ENCODE measurements at regions not wholly inside any gene's neighbourhood (a gene's known extent, or its start where the extent isn't known, plus 50 kb on each side); places are given as distances from the start of the nearest gene placed in this dataset.

DNA sequence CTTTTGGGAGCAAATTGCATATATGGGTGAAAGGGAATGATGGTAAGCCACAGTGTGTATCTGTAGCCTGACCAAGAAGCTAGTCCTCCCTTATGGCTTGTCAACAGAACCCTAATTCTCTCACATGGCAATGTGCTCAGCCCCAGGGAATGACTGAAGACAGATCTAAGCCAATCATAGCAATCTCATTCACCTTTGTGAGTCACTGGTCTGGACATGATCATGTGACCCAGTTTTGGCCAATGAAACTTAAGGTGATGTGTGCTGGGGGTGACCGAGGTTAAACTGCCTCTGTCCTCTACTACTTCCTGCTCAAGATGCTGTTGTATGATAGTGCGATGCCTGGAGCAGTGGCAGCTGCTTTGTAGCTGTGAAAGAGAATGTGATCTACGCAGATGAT is 491.2 kb upstream of the HS6ST1 start:
- Histone ChIP-seq H3K9me3 (no peaks in the 10 kb centered on the region), H3K4me3 (no peak overlapping the region), H3K36me3 (replicated peaks in 1 of 2; ENCODE audit: insufficient read depth in 1 of 2, low read depth in 2 of 2) (no peaks in the 10 kb centered on the region), H3K4me1 (no peaks in the 10 kb centered on the region), H3K27ac (no peak overlapping the region), H3K27me3 (no peaks in the 10 kb centered on the region)
- WGBS, 2 donors: 49 to 58% methylated on average over 3 of the region's 3 CpGs
- intact Hi-C loops (cut with DNase I): no loop called here
- TF ChIP-seq POLR2A (IDR thresholded peaks at IDR 0.05): no peak
- TF ChIP-seq, protein P1, sequence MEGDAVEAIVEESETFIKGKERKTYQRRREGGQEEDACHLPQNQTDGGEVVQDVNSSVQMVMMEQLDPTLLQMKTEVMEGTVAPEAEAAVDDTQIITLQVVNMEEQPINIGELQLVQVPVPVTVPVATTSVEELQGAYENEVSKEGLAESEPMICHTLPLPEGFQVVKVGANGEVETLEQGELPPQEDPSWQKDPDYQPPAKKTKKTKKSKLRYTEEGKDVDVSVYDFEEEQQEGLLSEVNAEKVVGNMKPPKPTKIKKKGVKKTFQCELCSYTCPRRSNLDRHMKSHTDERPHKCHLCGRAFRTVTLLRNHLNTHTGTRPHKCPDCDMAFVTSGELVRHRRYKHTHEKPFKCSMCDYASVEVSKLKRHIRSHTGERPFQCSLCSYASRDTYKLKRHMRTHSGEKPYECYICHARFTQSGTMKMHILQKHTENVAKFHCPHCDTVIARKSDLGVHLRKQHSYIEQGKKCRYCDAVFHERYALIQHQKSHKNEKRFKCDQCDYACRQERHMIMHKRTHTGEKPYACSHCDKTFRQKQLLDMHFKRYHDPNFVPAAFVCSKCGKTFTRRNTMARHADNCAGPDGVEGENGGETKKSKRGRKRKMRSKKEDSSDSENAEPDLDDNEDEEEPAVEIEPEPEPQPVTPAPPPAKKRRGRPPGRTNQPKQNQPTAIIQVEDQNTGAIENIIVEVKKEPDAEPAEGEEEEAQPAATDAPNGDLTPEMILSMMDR (IDR thresholded peaks at IDR 0.05): no peak
- ATAC-seq (no peak), DNase-seq (no peak)

DNA sequence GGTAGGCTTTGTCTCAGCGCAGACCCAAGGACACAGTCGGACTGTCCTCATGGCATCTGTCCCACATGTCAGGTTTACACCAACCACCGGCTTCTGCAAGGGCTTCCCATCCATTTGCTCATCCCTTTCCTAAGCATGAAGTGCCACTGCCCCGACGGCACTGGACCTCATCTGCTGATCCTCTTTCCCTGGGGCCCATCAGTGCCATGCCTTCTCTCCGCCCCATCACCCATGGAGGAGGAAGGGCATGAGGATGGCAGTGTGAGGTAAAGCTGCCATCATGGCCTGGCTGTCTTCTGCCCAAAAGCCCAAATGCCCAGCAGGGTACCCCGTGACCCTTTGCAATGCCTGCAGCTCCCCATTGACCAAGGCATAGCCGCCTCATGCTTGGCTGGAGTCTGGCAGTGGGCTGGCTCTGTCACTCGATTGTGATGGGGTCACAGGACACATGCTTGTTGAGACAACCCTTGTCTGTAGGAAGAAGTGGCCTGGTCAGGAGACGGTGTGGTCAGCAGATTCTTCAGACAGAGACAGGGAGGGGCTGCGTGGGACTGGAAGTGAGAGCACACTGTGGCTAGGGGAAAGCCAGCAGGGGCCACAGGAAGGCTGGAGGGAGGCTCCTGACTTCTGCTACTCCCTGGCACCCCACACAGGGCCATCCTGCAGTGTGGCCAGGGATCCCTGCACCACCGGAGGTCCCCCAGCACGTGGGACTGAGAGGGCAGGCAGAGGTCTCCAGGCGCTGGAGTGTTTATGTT is 493.7 kb upstream of the HS6ST1 start:
- DNase-seq: no peak

DNA sequence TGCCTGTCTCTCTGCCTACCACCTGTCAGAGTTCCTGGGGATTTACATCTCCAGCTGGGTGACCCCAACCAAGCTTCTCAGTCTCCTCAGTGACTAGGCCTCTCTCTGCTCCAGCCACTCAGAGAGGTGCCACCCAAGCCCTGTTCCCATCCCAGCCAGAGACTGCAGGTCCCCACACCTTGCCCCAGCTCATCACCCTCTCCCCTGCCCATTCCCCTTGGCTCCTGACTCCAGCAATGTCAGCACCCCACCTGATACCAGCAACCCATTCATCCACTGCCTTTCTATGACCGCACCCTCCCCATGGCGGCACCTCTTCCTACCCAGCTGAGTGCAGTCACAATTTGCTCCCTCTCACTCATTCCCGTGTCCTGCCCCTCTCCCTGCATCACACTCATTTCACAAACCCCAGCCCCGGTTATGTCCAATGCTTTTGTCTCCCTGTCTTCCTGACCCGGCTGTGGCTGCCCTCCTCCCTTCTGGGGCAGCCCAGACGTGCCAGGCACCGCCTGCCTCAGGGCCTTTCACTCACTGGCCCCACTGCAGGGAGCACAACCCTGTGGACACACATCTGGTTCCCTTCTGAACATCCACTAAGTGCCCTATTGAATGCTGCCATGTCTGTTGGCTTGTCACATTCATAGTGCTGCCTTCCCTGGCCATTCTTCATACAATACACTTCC is 494.8 kb upstream of the HS6ST1 start:
- intact Hi-C loops (cut with DNase I): no loop called here
- TF ChIP-seq POLR2A (IDR thresholded peaks at IDR 0.05): no peak
- TF ChIP-seq, protein P1 (IDR thresholded peaks at IDR 0.05): no peak
- Histone ChIP-seq H3K4me3 (no peak overlapping the region), H3K27ac (no peak overlapping the region), H3K9me3 (no peaks in the 10 kb centered on the region), H3K4me1 (no peaks in the 10 kb centered on the region), H3K27me3 (no peaks in the 10 kb centered on the region), H3K36me3 (replicated peaks in 1 of 2; ENCODE audit: insufficient read depth in 1 of 2, low read depth in 2 of 2) (no peaks in the 10 kb centered on the region)
- no peak for ATAC-seq
- no peak for DNase-seq
- WGBS, 2 donors: 69 to 88% methylated on average over 7 of the region's 7 CpGs

More for the DNA sequence above, 493.7 kb upstream of the HS6ST1 start:
- 79 to 94% methylated on average over 12 to 14 of the region's 14 CpGs for WGBS, 2 donors
- intact Hi-C loops (cut with DNase I): no loop called here
- Histone ChIP-seq H3K27ac (no peak overlapping the region), H3K36me3 (replicated peaks in 1 of 2; ENCODE audit: insufficient read depth in 1 of 2, low read depth in 2 of 2) (no peaks in the 10 kb centered on the region), H3K9me3 (no peaks in the 10 kb centered on the region), H3K4me1 (no peaks in the 10 kb centered on the region), H3K27me3 (no peaks in the 10 kb centered on the region), H3K4me3 (no peak overlapping the region)
- ATAC-seq: no peak
- no peak for TF ChIP-seq POLR2A (IDR thresholded peaks at IDR 0.05)
- TF ChIP-seq, protein P1 (IDR thresholded peaks at IDR 0.05): no peak

DNA sequence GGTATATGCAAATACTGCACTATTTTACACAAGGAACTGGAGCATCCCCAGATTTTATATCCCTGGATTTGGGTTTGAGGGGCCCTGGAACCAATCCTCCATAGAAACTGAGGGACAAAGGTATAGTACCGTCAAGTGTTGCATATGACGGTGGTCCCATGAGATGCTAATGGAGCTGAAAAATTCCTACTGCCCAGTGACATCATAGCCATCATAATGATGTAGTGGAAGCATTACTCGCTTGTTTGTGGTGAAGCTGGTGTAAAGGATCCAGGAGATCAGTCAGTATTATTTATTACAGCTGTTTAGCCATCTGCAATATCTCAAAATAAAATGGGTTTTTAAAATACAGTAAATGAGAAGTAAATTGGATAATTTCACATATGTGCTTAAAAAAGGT is 496.6 kb upstream of the HS6ST1 start:
- 90 to 93% methylated on average over 3 of the region's 3 CpGs for WGBS, 2 donors
- Histone ChIP-seq H3K9me3 (no peaks in the 10 kb centered on the region), H3K4me1 (no peaks in the 10 kb centered on the region), H3K36me3 (replicated peaks in 1 of 2; ENCODE audit: insufficient read depth in 1 of 2, low read depth in 2 of 2) (no peaks in the 10 kb centered on the region), H3K27ac (no peak overlapping the region), H3K27me3 (no peaks in the 10 kb centered on the region), H3K4me3 (no peak overlapping the region)
- ATAC-seq (no peak), DNase-seq (no peak)
- TF ChIP-seq, protein P1 (IDR thresholded peaks at IDR 0.05): no peak
- no peak for TF ChIP-seq POLR2A (IDR thresholded peaks at IDR 0.05)
- intact Hi-C loops (cut with DNase I): no loop called here
